Neural cell (in vitro differentiated cells): ENCODE measurements at regions not wholly inside any gene's neighbourhood (a gene's known extent, or its start where the extent isn't known, plus 50 kb on each side); places are given as distances from the start of the nearest gene placed in this dataset.

Experiments
- CTCF ChIP-seq: fragments of 450-650 bp; IDR thresholded peaks from 2 replicates; pipeline ENCODE4 v1.5.1; 2014; ENCODE audit warnings: antibody characterized with exemption, mild to moderate bottlenecking, moderate library complexity; ENCODE audit not compliant: poor library complexity, severe bottlenecking
- POLR2AphosphoS5 ChIP-seq: IDR thresholded peaks from 2 replicates; pipeline ENCODE4 v1.6.1; 2012
- TAF1 ChIP-seq: IDR thresholded peaks from 2 replicates; pipeline ENCODE4 v1.6.1; 2012; ENCODE audit warnings: low read depth
- TF ChIP-seq, protein P1 (sequence below): IDR thresholded peaks from 2 replicates; pipeline ENCODE4 v1.6.1; 2012; ENCODE audit warnings: borderline replicate concordance

DNA sequence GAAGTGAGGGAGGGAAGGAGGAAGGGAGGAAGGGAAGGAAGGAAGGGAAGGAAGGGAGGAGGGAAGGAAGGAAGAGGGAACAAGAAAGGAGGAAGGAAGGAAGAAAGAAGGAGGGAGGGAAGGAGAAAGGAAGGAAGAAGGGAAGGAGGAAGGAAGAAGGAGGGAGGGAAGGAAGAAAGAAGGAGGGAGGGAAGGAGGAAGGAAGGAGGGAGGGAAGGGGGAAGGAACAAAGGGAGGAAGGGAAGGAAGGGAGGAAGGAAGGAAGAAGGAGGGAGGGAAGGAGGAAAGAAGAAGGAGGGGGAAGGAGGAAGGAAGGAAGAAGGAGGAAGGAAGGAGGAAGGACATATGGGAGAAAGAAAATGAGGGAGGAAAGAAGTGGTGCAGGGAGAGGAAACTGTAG, 184.7 kb upstream of the PMEPA1 start:
- TF ChIP-seq CTCF: no peak
- no peak for TF ChIP-seq POLR2AphosphoS5
- TF ChIP-seq, protein P1, sequence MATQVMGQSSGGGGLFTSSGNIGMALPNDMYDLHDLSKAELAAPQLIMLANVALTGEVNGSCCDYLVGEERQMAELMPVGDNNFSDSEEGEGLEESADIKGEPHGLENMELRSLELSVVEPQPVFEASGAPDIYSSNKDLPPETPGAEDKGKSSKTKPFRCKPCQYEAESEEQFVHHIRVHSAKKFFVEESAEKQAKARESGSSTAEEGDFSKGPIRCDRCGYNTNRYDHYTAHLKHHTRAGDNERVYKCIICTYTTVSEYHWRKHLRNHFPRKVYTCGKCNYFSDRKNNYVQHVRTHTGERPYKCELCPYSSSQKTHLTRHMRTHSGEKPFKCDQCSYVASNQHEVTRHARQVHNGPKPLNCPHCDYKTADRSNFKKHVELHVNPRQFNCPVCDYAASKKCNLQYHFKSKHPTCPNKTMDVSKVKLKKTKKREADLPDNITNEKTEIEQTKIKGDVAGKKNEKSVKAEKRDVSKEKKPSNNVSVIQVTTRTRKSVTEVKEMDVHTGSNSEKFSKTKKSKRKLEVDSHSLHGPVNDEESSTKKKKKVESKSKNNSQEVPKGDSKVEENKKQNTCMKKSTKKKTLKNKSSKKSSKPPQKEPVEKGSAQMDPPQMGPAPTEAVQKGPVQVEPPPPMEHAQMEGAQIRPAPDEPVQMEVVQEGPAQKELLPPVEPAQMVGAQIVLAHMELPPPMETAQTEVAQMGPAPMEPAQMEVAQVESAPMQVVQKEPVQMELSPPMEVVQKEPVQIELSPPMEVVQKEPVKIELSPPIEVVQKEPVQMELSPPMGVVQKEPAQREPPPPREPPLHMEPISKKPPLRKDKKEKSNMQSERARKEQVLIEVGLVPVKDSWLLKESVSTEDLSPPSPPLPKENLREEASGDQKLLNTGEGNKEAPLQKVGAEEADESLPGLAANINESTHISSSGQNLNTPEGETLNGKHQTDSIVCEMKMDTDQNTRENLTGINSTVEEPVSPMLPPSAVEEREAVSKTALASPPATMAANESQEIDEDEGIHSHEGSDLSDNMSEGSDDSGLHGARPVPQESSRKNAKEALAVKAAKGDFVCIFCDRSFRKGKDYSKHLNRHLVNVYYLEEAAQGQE: no peak
- no peak for TF ChIP-seq TAF1
